Naive thymus-derived CD4-positive, alpha-beta T cell (primary cell): ENCODE measurements at regions not wholly inside any gene's neighbourhood (a gene's known extent, or its start where the extent isn't known, plus 50 kb on each side); places are given as distances from the start of the nearest gene placed in this dataset.

Experiments used
- ATAC-seq: fragments of 150-1000 bp; cut with Tn5 transposase; 2 replicates; pipeline ENCODE4 v1.10.0; 2021; ENCODE audit warnings: mild to moderate bottlenecking, moderate library complexity
- CTCF ChIA-PET: fragments of 350-600 bp; sonication (Branson Sonifier 250); formaldehyde crosslinking; loops from one replicate; lab custom pipeline; 2021; ENCODE audit warnings: antibody characterized with exemption; lab: Charles Lee
- POLR2A ChIA-PET: fragments of 350-600 bp; sonication (Branson Sonifier 250); formaldehyde crosslinking; loops from one replicate; lab custom pipeline; 2021; ENCODE audit warnings: antibody characterized with exemption, inconsistent platforms; lab: Charles Lee
- DNase-seq, 9 donors: peaks; one replicate each; pipeline versions ENCODE4 v3.0.0 to v3.0.0-alpha.2; 2020 to 2022; ENCODE audit warnings: mixed read lengths in 1 of 9
- H3K27ac ChIP-seq: one replicate; pipeline ENCODE4 v1.7.0; 2013; ENCODE audit warnings: mild to moderate bottlenecking, low read depth, low read length, moderate library complexity
- H3K27me3 ChIP-seq, 2 donors: one replicate each; pipeline ENCODE4 v1.7.0; 2013; ENCODE audit warnings: low read length in 2 of 2, mild to moderate bottlenecking in 2 of 2, moderate library complexity in 2 of 2; ENCODE audit not compliant: control insufficient read depth in 2 of 2, insufficient read depth in 2 of 2
- H3K36me3 ChIP-seq, 3 experiments: 1 replicate in 2 of 3; 2 replicates in 1 of 3; pipeline ENCODE4 v1.7.0; 2013; ENCODE audit warnings: low read length in 3 of 3, mild to moderate bottlenecking in 3 of 3, moderate library complexity in 1 of 3; ENCODE audit not compliant: insufficient read depth in 3 of 3, control insufficient read depth in 2 of 3
- H3K4me1 ChIP-seq, 2 donors: one replicate each; pipeline ENCODE4 v1.7.0; 2013; ENCODE audit warnings: low read length in 2 of 2, mild to moderate bottlenecking in 2 of 2, moderate library complexity in 1 of 2; ENCODE audit not compliant: control insufficient read depth in 2 of 2, insufficient read depth in 2 of 2
- H3K4me3 ChIP-seq: 2 replicates; pipeline ENCODE4 v1.7.0; 2013; ENCODE audit warnings: mild to moderate bottlenecking, low read length
- H3K9me3 ChIP-seq, 3 experiments: 1 replicate in 2 of 3; 2 replicates in 1 of 3; pipeline ENCODE4 v1.7.0; 2013; ENCODE audit warnings: low read length in 3 of 3; ENCODE audit not compliant: control insufficient read depth in 2 of 3
- H3K27ac Mint-ChIP-seq, 9 donors: one replicate each; pipeline ENCODE4 v1.8.0; 2020 to 2022; ENCODE audit warnings: mixed read lengths in 9 of 9, mild to moderate bottlenecking in 8 of 9, moderate library complexity in 5 of 9, inconsistent platforms in 2 of 9
- H3K27me3 Mint-ChIP-seq, 5 donors: one replicate each; pipeline ENCODE4 v1.8.0; 2021 to 2022; ENCODE audit warnings: mixed read lengths in 5 of 5, mild to moderate bottlenecking in 1 of 5
- H3K36me3 Mint-ChIP-seq, 5 donors: one replicate each; pipeline ENCODE4 v1.8.0; 2020 to 2022; ENCODE audit warnings: mixed read lengths in 5 of 5, mild to moderate bottlenecking in 3 of 5, inconsistent platforms in 1 of 5
- H3K4me1 Mint-ChIP-seq, 7 donors: one replicate each; pipeline ENCODE4 v1.8.0; 2020 to 2022; ENCODE audit warnings: mixed read lengths in 7 of 7, mild to moderate bottlenecking in 3 of 7, inconsistent platforms in 1 of 7
- H3K4me3 Mint-ChIP-seq, 10 donors: one replicate each; pipeline ENCODE4 v1.8.0; 2020 to 2022; ENCODE audit warnings: mild to moderate bottlenecking in 10 of 10, mixed read lengths in 10 of 10, moderate library complexity in 6 of 10, inconsistent platforms in 2 of 10
- H3K9me3 Mint-ChIP-seq, 11 donors: one replicate each; pipeline ENCODE4 v1.8.0; 2020 to 2022; ENCODE audit warnings: mixed read lengths in 11 of 11, mild to moderate bottlenecking in 4 of 11, inconsistent platforms in 1 of 11, moderate library complexity in 1 of 11
- intact Hi-C, 2 donors: fragments of 100-400 bp; cut with micrococcal nuclease; formaldehyde crosslinking; loops; one replicate each; pipeline ENCODE4 v1.15.1; 2023

DNA sequence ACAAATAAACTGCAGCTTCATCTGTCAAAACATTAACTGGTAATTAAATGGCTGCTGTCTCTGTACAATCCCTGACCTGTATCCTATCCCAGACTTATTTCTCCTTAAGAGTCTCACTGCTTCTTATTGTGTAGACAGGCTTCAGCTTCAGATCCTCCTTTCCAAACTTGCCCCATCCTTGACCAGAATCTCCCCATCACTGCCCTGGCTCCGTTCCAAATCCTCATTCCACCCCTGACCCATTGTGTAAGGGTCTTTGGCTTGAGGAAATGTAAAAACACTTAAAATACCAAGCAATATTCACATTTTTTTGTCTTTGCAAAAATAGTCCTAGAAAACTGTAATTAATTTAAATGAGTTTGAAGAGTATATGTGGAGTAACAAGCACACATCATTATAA, 152.6 kb upstream of the VEGFC start:
- POLR2A ChIA-PET: no interaction called here
- peaks cover 0 to 6% (median 0%) of the 10 kb centered on the region in 11 donors for H3K9me3 Mint-ChIP-seq

DNA sequence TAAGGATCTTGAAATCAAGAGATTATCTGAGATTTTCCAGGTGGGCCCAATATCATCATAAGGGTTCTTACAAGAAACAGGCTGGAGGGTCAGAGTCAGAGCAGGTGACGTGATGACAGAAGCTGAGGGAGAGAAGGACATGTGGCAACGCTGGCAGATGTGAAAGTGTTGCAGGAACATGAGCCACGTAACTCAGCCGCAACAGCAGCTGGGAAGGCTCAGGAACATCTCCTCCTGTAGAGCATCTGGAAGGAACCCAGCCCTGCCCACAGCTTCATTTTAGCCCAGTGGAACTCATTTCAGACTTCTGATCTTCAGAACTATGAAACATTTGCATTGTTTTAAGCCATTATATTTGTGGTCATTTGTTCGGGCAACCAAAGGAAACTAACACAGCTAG, 156.3 kb upstream of the VEGFC start:
- Mint-ChIP-seq H3K4me3 (no peak overlapping the region), H3K4me1 (no peaks in the 10 kb centered on the region), H3K27me3 (peaks cover 0 to 2% (median 0%) of the 10 kb centered on the region in 5 donors), H3K9me3 (peaks cover 0 to 3% (median 0%) of the 10 kb centered on the region in 11 donors), H3K27ac (no peak overlapping the region), H3K36me3 (no peaks in the 10 kb centered on the region)
- H3K27ac ChIP-seq: no peak overlapping the region
- H3K4me3 ChIP-seq: no peak overlapping the region
- CTCF ChIA-PET: no interaction called here
- no peak for DNase-seq
- no peak for ATAC-seq
- intact Hi-C loops: no loop called here
- H3K9me3 ChIP-seq: no peaks in the 10 kb centered on the region
- POLR2A ChIA-PET: no interaction called here
- no peaks in the 10 kb centered on the region for H3K27me3 ChIP-seq
- H3K36me3 ChIP-seq: no peaks in the 10 kb centered on the region
- no peaks in the 10 kb centered on the region for H3K4me1 ChIP-seq

More for the DNA sequence above, 152.6 kb upstream of the VEGFC start:
- H3K36me3 ChIP-seq: no peaks in the 10 kb centered on the region
- CTCF ChIA-PET: no interaction called here
- H3K4me3 Mint-ChIP-seq: no peak overlapping the region
- H3K27me3 Mint-ChIP-seq: peaks cover 0 to 2% (median 0%) of the 10 kb centered on the region in 5 donors
- H3K36me3 Mint-ChIP-seq: no peaks in the 10 kb centered on the region
- no peaks in the 10 kb centered on the region for H3K4me1 ChIP-seq
- H3K27ac Mint-ChIP-seq: no peak overlapping the region
- H3K27me3 ChIP-seq: no peaks in the 10 kb centered on the region
- peaks cover 0 to 1% (median 0%) of the 10 kb centered on the region in 7 donors for H3K4me1 Mint-ChIP-seq
- intact Hi-C loops: no loop called here
- no peak for DNase-seq
- H3K4me3 ChIP-seq: no peak overlapping the region
- H3K9me3 ChIP-seq: no peaks in the 10 kb centered on the region
- ATAC-seq: no peak
- no peak overlapping the region for H3K27ac ChIP-seq

DNA sequence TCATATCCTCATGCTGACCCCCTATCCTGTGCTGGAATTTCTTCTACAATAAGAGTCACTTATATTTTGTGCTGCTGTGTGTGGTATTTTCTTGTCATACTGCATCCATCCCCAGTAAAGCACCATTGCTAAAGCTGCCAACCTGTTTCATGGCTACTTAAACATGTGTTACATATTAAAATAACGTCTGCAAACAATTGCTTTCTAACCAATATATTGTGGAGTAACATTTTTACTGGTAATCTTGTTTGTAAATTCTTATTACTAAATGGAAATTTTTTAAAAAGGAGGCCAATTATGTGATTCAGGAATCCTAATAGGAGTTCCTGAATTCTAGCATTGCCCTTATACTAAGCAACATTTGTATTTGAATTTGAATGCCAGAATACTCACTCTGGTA, 160.3 kb upstream of the VEGFC start:
- Mint-ChIP-seq H3K36me3 (peaks cover 0 to 4% (median 0%) of the 10 kb centered on the region in 5 donors), H3K9me3 (peaks cover 0 to 21% (median 6%) of the 10 kb centered on the region in 11 donors), H3K27ac (no peak overlapping the region), H3K4me1 (no peaks in the 10 kb centered on the region), H3K27me3 (no peaks in the 10 kb centered on the region), H3K4me3 (no peak overlapping the region)
- ATAC-seq (no peak), DNase-seq (no peak)
- intact Hi-C loops: no loop called here
- POLR2A ChIA-PET: no interaction called here
- H3K27me3 ChIP-seq: no peaks in the 10 kb centered on the region
- H3K36me3 ChIP-seq: no peaks in the 10 kb centered on the region
- H3K4me3 ChIP-seq: no peak overlapping the region
- CTCF ChIA-PET: no interaction called here
- no peaks in the 10 kb centered on the region for H3K9me3 ChIP-seq
- no peak overlapping the region for H3K27ac ChIP-seq
- H3K4me1 ChIP-seq: no peaks in the 10 kb centered on the region

DNA sequence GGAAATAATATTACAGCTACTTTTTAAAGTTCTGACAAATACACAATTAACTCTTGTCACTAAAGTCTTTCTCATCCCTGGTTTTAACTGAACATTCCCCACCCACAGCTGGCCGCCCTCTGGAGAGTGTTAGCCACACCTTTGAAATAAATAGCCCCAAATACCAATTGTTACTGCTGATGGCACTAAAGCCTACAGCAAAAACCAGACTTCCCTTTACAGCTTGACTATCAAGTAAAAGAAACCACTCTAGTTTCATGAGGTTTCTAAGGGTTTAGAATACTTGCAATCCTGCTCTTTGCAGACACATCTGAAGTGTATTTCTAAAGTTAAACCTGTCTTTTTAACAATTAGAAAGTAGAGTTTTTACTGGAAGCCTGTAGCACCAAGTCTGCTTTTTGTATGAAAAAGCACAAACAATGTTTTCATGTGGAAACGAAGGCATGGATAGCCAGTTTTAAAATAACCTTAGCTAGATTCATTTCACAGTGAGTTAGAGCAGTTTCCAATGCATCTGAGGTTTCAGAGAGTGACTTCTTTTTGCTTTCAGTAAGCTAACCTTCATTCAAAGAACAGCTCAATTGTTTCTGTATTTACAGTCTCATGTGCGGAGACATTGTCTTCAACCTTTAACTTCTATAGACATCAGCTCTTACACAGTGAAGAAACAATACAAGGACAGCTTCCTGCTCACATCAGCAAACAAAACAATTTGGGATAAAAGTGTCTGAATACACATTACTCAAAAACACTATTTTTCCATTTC, 164.8 kb upstream of the VEGFC start:
- Mint-ChIP-seq H3K4me1 (no peaks in the 10 kb centered on the region), H3K4me3 (no peak overlapping the region), H3K27ac (no peak overlapping the region), H3K9me3 (peaks cover 0 to 29% (median 6%) of the 10 kb centered on the region in 11 donors), H3K27me3 (no peaks in the 10 kb centered on the region), H3K36me3 (peaks cover 0 to 4% (median 0%) of the 10 kb centered on the region in 5 donors)
- Histone ChIP-seq H3K9me3 (no peaks in the 10 kb centered on the region), H3K27me3 (no peaks in the 10 kb centered on the region), H3K4me1 (no peaks in the 10 kb centered on the region), H3K36me3 (no peaks in the 10 kb centered on the region), H3K27ac (no peak overlapping the region), H3K4me3 (no peak overlapping the region)
- intact Hi-C loops: no loop called here
- CTCF ChIA-PET: no interaction called here
- POLR2A ChIA-PET: no interaction called here
- DNase-seq: no peak
- ATAC-seq: no peak

- no peak for ATAC-seq
- Histone ChIP-seq H3K4me1 (no peaks in the 10 kb centered on the region), H3K27me3 (no peaks in the 10 kb centered on the region), H3K9me3 (no peaks in the 10 kb centered on the region), H3K36me3 (no peaks in the 10 kb centered on the region), H3K4me3 (no peak overlapping the region), H3K27ac (no peak overlapping the region)
- ChIA-PET POLR2A (no interaction called here), CTCF (interaction anchor here (0.7 kb wide), 1 partner anchor 11 kb away, joined by 3 read pairs; no protein-coding TSS in a partner anchor)
- no peak for DNase-seq
- Mint-ChIP-seq H3K27ac (no peak overlapping the region), H3K27me3 (no peaks in the 10 kb centered on the region), H3K4me3 (no peak overlapping the region), H3K4me1 (no peaks in the 10 kb centered on the region), H3K9me3 (peaks cover 0 to 24% (median 4%) of the 10 kb centered on the region in 11 donors), H3K36me3 (peaks cover 0 to 4% (median 0%) of the 10 kb centered on the region in 5 donors)
- intact Hi-C loops: no loop called here
Observed at GRCh38 chr4:176959980-176960379, 167.3 kb upstream of the VEGFC start.

- Mint-ChIP-seq H3K27me3 (peaks cover 0 to 5% (median 0%) of the 10 kb centered on the region in 5 donors), H3K27ac (no peak overlapping the region), H3K4me3 (no peak overlapping the region), H3K4me1 (no peaks in the 10 kb centered on the region), H3K9me3 (peaks cover 0 to 19% (median 0%) of the 10 kb centered on the region in 11 donors), H3K36me3 (no peaks in the 10 kb centered on the region)
- ChIA-PET CTCF (no interaction called here), POLR2A (no interaction called here)
- no peaks in the 10 kb centered on the region for H3K36me3 ChIP-seq
- H3K27ac ChIP-seq: no peak overlapping the region
- ATAC-seq (no peak), DNase-seq (no peak)
- no peak overlapping the region for H3K4me3 ChIP-seq
- no peaks in the 10 kb centered on the region for H3K9me3 ChIP-seq
- no peaks in the 10 kb centered on the region for H3K4me1 ChIP-seq
- no peaks in the 10 kb centered on the region for H3K27me3 ChIP-seq
- intact Hi-C loops: no loop called here
Observed at GRCh38 chr4:176963121-176963520, 170.4 kb upstream of the VEGFC start.
